Transverse colon (tissue), 4 donors: ENCODE measurements at regions not wholly inside any gene's neighbourhood (a gene's known extent, or its start where the extent isn't known, plus 50 kb on each side); places are given as distances from the start of the nearest gene placed in this dataset.

Experiments
- CTCF ChIP-seq, 5 experiments: fragments of 200-600 bp in 3 of 5; fragments of 450-650 bp in 2 of 5; sonication (generic) in 3 of 5; IDR thresholded peaks; 1 replicate in 2 of 5; 2 replicates in 3 of 5; pipeline ENCODE4 v1.5.1; 2016 to 2017; ENCODE audit warnings: antibody characterized with exemption in 5 of 5, inconsistent platforms in 3 of 5, mild to moderate bottlenecking in 2 of 5, moderate library complexity in 1 of 5
- POLR2A ChIP-seq: fragments of 450-650 bp; IDR thresholded peaks from one replicate; pipeline ENCODE4 v1.6.1; 2016; ENCODE audit warnings: antibody characterized with exemption, mild to moderate bottlenecking, moderate library complexity
- POLR2AphosphoS5 ChIP-seq, 3 donors: sonication (generic); formaldehyde crosslinking; IDR thresholded peaks; one replicate each; pipeline ENCODE4 v1.6.1; 2016; ENCODE audit warnings: antibody characterized with exemption in 3 of 3

GRCh38 chr13:103531278-103531677, 465.1 kb upstream of the SLC10A2 start:
- TF ChIP-seq POLR2A: no peak
- TF ChIP-seq CTCF (IDR thresholded peaks at IDR 0.05): no peak
- no peak for TF ChIP-seq POLR2AphosphoS5 (IDR thresholded peaks at IDR 0.05)
